GM21786 (cell line): ENCODE measurements at regions not wholly inside any gene's neighbourhood (a gene's known extent, or its start where the extent isn't known, plus 50 kb on each side); places are given as distances from the start of the nearest gene placed in this dataset.

Experiments used
- ATAC-seq: cut with Tn5 transposase; IDR thresholded peaks from one replicate; pipeline ENCODE4 v1.9.1; 2021; ENCODE audit not compliant: unreplicated experiment

DNA sequence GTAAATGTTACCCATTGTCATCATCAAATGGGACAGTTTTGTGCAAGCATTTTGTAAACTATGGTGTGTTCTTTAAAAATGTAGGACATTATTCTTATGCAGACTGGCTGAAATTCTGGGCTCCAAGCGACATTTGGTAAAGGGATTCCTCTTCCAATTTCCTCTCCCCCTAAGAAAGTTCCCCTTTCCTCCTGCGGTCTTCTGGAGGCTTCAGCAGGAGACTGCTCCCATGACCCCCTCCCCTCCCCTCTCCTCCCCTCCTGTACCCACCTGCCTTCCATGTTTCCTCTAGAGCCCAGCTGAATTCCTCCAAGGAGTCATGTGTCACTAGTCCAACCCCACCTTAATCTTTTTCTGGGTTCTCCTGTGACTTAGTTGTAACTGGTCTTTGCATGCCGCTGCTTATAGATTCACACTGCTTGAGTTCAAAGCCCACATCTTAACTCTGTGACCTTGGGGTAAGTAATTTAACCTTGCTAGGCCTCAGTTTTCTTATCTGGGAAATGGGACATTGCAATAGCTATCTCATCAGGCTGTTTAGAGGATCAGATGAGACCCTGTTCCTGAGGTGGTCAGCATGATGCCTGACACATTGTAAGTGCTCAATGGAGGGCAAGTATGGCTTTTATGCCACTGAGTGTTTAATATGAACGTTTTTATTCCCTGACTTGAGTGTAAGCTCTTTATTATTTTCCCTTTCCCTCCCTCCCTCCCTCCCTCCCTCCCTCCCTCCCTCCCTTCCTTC, 69.9 kb upstream of the WDR26 start:
- no peak for ATAC-seq

DNA sequence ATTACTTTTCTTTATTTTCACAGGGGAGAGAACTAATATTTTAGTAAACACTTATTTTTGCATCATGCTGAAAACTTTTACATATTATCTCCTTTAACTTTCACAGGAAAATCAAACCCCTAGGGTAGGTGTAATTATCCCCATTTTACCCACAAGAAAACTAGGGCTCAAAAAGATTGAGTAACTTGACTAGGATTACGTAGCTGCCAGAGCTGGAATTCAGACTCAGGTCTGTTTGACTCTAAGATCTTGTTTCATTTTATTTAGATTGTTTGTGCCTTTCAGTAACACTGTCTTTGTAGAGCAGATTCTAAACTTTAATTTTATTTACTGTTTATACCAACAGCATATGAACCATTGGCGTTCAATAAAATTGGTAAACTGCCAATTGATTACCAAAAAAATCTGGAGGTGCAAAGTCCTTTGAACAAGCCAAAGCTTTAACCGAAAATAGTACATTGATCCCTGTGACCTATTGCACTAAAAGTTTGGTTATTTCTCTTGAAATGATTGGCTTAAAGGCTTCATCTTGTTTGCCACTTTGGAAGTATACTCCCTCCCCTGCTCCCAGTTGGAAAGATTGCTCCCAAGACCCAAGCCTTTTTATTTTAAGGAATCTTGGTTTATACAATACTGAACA, 71.0 kb upstream of the WDR26 start:
- ATAC-seq, result no peak

DNA sequence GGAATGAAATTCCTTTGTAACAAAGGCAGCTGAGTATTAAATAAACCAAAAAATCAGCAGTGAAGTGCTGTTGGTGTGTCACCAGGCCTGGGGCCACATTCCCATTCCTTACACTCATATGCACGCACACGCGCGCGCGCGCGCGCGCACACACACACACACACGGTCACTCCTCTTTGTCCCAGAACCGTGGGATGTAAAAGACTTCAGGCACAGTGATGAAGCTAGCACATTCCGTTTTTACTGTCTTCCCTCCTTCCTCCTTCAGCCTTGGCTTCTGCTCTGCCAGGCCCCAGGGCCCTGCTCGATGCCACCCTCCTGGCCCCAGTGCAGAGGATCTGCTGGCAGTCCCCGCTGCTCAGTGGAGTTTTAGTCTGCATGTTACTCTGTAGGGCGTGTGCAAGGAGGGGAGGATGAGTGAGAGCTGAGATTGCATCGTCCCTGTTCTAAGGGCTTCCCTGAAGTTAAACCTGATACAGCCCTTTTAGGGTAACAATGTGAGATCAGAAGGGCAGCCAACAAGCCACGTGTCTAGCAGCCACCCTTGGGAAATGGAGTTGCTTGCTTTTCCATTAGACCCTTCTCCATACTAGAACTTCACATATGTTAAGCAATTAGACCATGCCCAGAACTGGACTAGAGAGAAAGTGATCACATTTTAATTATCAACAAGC, 71.7 kb upstream of the WDR26 start:
- no peak for ATAC-seq

DNA sequence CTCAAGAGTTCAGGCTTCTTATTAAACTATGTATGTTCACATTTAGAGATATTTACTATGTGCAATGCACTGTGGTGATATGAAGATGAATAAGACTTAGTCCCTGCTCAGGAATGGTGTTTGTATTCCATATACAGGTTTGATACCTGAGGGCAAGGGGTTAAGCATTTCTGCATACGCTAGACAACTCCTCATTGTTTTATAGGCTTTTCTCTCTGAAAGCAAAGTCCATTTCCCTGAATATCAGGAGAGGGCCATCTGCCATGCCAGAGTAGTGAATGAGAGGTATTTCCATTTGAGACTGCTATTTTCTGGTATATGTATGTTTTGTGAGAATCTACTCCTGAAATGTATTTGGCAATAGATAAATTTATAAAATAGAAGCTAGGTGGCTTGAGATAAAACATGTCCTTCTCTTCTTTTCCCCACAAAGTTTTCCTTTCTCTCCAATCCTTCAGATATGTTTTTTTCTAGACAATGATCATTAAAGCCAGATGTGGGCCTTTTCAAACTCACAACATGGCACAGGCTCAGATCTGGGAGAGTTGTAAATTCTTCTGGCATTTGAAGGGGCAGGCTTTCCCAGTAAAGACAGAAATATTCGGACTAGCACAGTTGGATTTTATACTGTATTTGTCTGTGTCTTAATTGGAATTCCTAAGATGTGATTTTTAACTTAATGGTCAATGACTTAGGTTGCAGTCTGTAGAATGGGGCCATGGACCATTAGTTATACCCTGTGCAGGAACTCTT, 73.3 kb upstream of the WDR26 start:
- no peak for ATAC-seq

DNA sequence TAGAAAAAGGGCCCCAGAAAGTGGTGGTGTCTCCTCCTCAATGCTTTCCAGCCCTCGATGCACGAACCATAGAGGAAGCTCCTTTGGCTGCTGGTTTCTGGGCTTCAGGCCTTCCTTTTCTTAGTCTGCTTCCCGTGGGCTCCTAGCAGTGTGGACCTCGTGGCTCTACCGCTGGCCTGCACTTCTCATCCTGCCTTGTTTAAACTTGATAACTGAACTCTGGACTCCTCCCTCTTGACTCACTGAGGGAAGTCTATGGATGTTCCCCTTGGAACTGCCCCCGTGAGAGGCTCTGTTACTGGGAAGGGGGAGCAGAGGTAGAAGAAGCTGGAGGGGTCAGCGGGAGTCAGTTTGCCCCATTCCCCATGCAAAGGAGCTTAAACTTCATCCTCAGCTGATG, 75.3 kb upstream of the WDR26 start:
- no peak for ATAC-seq

DNA sequence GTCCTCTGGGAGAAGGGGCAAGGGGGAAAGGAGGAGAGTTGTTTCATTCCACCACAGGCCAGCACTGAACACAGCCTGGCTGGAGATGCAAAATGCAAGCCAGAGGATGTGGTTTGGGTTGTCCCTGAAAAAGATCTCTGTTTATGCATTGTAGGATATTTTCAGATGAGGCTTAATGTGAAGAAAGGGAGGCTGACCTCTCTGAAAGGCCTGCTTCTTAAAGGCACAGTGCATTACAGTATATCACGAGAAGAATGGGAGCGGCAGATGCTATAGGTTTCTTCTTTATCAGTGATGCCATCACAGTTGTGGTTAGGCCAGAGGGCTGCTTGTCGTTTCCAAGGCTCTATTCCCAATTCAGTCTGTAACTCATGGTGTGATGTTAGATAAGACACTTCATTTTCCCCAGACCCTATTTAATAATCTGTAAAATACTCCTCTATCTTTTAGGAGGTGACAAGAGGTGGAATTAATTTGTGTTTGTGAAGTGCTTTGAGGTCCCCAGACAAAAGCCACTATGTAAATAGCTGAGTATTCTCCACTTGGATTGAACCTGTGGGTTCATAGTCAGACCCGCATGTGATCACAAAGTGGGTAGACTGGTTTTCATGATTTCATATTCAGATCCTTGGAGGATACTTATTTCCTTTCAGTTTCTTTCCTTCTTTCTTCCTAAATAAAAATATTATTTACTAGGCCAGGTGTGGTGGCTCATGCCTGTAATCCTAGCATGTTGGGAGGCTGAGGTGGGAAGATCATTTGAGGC, 76.5 kb upstream of the WDR26 start:
- no peak for ATAC-seq

DNA sequence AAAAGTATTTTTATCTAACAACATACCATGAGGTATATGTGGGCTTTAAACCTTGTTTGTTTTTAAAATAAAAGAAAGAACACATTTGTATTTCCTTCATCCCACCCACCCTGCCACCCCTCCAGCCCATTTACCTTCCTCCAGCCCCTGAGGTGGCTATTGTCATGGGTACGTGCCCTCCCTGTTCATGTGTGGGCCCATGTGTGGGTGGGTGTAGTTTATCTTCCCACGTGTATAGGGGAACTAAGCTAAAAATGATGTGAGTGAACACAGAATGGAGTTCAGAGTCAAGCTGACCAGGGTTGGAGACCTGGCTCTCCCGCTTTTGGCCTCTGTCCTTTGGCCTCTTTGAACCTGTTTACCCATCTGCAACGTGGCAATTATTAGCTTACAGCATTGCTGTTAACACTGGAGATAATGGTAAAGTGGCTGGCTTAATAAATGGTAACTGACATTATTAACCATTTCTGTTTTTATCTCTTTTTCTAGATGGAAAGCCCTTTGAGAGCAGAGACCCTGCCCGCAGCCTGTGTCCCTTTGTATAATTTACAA, 78.1 kb upstream of the WDR26 start:
- no peak for ATAC-seq

DNA sequence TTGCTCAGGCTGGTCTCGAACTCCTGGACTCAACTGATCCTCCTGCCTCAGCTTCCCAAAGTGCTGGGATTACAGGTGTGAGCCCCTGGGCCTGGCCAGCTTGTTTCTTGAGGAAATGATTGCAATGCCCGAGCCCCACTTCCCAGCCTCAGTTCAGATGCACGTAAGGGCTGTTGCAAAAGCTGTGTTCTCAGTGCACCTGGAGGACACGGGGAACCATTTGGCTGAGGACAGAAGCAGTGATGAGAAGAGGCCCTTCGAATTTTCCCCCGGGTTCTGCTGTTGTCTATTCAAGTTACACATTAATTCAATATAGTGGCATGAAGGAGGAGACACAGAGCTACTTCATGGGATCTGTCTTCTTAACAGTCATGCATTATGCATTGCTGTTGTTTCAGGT, 78.8 kb upstream of the WDR26 start:
- ATAC-seq, result no peak

DNA sequence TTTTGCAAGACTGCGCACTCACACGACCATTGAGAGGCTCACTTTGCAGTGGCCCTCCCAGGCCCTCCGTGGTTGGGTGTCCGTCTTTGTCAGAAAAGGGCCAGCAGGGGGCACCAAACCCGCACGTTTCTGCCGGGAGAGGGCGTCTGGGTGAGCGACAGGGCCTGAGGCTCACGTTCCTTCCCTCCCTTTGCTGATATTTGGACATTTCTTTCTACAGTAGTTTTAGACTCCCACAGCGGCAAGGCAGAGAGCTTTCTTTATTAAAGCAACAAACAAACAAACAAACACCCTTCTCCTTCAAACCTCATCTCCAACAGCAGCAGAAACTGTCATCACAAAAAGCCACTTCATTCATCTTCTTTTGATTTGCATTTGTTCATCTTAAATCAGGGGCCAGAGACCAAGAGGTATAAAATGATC, 79.2 kb upstream of the WDR26 start:
- ATAC-seq, result peak; percentile 93

DNA sequence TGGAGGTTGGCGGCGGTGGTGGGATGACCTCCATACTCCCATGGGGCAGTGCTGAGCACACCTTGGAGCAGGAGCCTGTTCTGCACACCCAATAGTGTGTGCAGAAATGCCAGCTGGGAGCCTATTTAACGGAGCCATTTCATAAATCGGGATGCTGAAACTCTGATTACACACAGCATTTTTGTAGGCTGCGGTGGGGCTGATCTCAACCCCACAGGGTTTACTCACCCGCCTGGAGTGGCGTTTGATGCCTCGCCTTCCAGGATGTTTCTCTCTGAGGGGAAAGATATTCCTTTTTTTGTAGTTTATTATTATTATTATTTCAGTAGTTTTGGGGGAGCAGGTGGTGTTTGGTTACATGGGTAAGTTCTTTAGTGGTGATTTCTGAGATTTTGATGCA, 82.6 kb upstream of the WDR26 start:
- ATAC-seq, result no peak

DNA sequence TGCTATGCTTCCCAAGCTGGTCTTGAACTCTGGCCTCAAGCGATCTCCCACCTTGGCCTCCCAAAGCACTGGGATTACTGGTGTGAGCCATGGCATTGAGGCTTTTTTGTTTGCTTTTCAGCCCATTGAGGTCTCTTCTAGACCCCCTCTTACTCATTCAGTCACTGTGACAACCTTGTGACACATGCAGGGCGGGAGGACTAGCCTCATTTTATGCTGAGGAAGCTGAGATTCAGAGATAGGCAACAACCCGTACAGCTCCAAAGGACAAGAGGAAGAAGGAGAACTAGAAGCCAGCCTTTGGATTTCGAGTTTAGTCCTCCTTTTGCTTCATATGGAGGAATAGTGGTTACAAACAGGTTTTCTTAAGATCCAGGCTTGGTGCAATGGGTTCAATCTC, 83.9 kb upstream of the WDR26 start:
- ATAC-seq, result no peak

DNA sequence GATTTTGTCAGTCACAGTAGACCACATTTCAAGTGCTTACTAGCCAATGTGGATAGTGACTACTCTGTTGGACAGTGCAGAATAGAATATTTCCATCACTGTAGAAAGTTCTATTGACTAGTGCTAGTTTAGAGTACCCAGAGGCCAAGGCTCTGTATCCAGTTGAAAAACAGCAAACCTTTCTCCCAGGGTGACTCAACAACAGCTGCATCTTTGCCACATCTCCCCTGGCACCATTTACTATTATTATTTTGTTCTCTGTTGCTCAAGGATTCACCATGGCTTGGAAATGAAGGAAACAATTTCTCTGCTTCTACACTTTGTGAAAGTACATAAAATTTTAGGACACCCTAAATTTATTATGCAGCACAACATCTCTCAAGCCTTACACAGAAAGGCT, 85.3 kb upstream of the WDR26 start:
- no peak for ATAC-seq

DNA sequence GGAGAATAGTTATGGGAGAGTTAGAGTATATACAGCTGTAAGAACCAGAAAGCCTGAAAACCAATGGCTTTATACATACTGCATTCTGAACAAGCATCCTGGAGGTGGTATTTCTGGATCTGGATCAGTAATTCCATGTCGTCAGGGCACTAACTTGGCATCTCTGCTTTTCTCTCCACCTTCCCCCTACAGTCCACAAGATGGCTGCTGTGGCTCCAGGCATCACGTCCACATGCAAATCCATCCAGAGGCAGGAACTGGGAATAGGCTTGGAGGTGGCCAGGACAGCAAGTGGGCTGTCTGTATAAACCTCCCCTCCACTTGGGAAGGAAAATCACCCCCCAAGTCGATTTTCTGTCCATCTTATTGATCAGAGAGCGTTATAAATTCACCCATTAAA, 86.2 kb upstream of the WDR26 start:
- no peak for ATAC-seq

DNA sequence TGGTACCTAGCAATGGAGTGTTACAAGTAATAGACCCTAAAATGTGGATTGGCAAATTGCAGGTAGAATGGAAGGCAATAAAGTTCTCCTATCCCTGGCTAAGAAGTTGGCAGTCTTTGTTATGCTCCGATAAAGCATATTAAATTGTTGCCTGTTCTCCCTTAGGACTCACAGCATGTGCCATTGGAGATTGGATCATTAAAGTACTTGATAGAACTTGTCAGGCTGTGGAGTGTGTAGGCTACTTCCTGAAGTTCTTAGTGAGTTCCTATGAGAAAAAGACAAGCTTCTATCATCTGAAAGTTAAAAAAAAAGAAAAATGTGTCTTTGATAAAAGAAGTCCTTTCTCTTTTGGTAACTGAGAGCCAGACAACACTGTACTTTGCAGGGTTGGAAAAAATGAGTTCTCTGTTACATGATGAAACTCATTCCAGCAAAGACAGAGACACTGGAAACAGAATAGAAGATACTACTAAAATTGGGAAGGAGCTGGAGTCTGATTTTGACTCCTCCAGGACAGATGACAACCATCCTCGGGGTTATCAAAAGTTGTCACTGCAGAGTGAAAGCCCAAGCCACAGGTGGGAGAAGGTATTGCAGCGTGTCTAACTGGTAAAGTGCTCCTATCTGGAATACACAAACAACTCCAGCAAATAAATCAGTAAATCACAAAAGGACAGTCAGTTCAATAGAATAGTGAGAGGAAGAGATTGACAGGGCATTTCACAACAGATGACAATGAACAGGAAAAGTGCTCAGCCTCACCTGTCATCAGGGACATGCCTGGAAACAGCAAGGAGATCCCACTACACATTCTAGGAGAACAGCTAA, 87.5 kb upstream of the WDR26 start:
- no peak for ATAC-seq

DNA sequence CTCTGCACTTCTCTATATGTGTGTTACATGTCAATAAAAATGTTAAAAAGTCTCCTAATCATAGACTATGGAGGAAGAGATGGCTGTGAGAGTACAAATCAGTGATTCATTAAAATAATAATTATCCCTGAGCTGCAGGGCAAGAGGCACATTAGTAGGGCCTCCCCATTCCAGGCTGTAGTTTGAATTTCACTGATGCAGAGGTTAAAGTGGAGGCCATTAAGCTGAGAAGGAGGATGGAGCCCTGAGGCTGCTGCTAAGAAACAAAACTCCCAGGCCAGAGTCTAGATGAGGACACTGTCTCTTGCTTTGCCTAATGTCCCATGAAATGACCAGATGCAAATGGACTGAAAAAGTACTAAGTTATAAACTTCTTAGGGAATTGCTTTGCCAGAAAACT, 89.1 kb upstream of the WDR26 start:
- no peak for ATAC-seq

DNA sequence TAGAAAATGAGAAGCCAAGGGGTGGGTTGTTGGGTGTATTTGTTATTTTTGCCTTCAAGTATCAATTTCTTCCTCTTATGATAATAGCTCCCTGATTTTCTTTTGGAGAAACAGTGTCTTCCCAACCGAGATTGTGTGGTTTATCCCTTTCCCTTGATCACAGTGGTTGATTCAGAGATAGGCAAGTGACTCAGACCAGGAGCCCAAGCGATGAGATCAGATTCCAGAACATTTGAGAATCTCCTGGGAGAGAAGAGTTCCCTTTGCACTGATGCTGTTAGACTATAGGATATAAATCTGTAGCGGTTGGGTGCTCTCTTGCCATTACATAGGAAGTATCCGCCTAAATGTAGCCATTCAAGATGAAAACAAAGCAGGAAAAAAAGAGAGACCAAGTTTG, 90.1 kb upstream of the WDR26 start:
- ATAC-seq, result no peak

DNA sequence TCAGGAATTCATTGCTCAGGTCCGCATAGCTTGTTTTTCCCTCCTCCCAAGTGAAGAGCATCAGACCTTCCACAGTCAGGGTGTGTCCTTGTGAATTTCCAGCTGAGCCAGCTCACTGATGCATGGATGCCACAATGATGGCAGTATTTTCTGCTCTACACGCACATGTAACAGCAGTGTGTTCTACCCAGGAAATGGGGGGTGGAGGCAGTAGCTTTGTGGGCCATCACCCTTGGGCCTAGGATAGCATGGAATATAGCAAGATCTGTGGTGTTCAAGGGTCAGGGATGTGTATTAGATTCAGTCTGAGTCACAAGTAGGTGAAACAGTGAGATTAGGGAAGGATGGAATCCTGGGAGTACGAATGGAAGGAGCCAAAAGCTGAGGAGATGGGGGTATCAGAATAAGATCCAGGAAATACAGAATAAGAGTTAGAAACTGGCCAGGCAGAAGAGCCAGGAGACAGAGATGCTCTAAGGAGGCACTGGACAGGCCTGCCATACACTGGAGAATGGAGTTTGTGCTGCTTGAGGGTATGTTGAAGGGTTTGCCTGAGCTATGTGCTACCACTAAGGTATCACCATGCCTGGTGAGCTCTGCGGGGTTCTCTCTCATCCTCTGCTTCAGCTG, 90.6 kb upstream of the CNIH3 start:
- no peak for ATAC-seq

DNA sequence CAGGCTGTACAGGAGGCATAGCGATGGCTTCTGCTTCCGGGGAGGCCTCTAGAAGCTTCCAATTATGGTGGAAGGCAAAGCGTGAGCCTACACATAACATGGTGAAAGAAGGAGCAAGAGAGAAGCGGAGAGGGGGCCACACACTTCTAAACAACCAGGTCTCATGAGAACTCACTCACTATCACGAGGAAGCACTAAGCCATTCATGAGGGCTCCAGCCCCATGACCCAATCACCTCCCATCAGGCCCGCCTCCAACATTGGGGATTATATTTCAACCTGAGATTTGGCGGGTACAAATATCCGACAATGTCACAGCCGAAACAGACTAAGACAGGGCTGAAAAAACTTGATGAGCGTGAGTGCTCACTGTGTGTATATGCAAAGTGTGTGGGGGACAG, 89.3 kb upstream of the CNIH3 start:
- no peak for ATAC-seq

DNA sequence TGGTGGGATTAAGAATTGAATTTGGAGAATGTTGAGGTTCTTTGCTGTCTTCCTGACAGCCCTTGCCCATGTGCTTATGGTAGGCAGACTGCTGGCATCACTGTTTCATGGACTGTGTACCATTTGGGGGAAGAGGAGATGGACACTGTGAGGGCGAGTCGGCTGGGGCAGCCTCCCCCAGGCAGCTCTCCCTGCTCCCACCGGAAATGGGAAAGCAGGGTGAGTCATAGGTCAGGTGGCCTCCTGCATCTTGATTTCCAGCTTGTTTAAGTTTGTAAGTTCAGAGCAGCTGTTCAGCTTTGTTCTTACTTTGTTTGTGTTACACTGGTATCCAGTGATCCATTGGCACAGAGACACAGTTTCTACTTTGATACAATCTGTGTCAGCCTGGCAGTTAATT, 87.2 kb upstream of the CNIH3 start:
- ATAC-seq, result no peak
